ENCODE measurements at regions not wholly inside any gene's neighbourhood (a gene's known extent, or its start where the extent isn't known, plus 50 kb on each side); places are given as distances from the start of the nearest gene placed in this dataset.
"Not testable (repeated sequence)": the region's sequence is repeated elsewhere in the genome, so short reads cannot be mapped to it uniquely, and the experiment has no call there.

GRCh38 chrX:95536111-95536510, 1148.5 kb upstream of the DIAPH2 start:
- 96% methylated on average over 1 of the region's 1 CpG for WGBS
- Histone ChIP-seq H2BK15ac (ENCODE audit: low read depth, poor library complexity, severe bottlenecking) (no peak overlapping the region), H4K91ac (ENCODE audit: low read length) (no peak overlapping the region)

GRCh38 chrX:95536661-95537060, 1148.0 kb upstream of the DIAPH2 start:
- Histone ChIP-seq H2BK120ac (ENCODE audit: low read depth, low read length) (no peak overlapping the region), H3K79me1 (replicated peaks; ENCODE audit: low read length, poor library complexity, severe bottlenecking) (no peaks in the 10 kb centered on the region), H4K8ac (ENCODE audit: low read length) (no peak overlapping the region), H3K14ac (ENCODE audit: low read length in 2 of 2) (no peak overlapping the region), H2BK5ac (ENCODE audit: low read depth, low read length, poor library complexity, severe bottlenecking) (no peak overlapping the region), H2BK15ac (ENCODE audit: low read depth, poor library complexity, severe bottlenecking) (no peak overlapping the region), H3K4me1 (ENCODE audit: control insufficient read depth, insufficient read depth, low read depth, low read length) (no peaks in the 10 kb centered on the region), H3K18ac (ENCODE audit: low read depth in 1 of 2, low read length in 2 of 2) (no peak overlapping the region), H2AFZ (ENCODE audit: low read depth, low read length) (no peak overlapping the region), H3K23ac (ENCODE audit: low read length in 2 of 2) (no peak overlapping the region), H3K9me3 (ENCODE audit: control insufficient read depth, low read length) (no peaks in the 10 kb centered on the region), H3K4ac (ENCODE audit: low read depth in 1 of 2, low read length in 2 of 2) (no peak overlapping the region), H2BK12ac (ENCODE audit: low read length in 2 of 2) (no peak overlapping the region), H3K4me3 (ENCODE audit: insufficient read depth in 1 of 2, low read depth in 1 of 2, low read length in 2 of 2) (no peak overlapping the region), H3K36me3 (ENCODE audit: control insufficient read depth in 1 of 2, insufficient read depth in 2 of 2, low read depth in 1 of 2, low read length in 2 of 2) (no peaks in the 10 kb centered on the region), H4K91ac (ENCODE audit: low read length) (no peak overlapping the region), H3K27me3 (ENCODE audit: control insufficient read depth in 1 of 2, insufficient read depth in 1 of 2, low read length in 2 of 2) (no peaks in the 10 kb centered on the region), H3K27ac (ENCODE audit: low read length, poor library complexity, severe bottlenecking) (no peak overlapping the region), H2AK5ac (ENCODE audit: low read length, severe bottlenecking) (no peak overlapping the region), H3K9ac (ENCODE audit: low read length) (no peak overlapping the region), H3K4me2 (ENCODE audit: low read length, poor library complexity, severe bottlenecking) (no peak overlapping the region)
- no peak for DNase-seq

More at GRCh38 chrX:95536111-95536510, 1148.5 kb upstream of the DIAPH2 start:
- H3K23ac ChIP-seq (ENCODE audit: low read length in 2 of 2): no peak overlapping the region
- H2AFZ ChIP-seq (ENCODE audit: low read depth, low read length): no peak overlapping the region
- H3K79me1 ChIP-seq (replicated peaks; ENCODE audit: low read length, poor library complexity, severe bottlenecking): no peaks in the 10 kb centered on the region
- no peak overlapping the region for H3K18ac ChIP-seq (ENCODE audit: low read depth in 1 of 2, low read length in 2 of 2)
- no peak overlapping the region for H4K8ac ChIP-seq (ENCODE audit: low read length)
- H3K27me3 ChIP-seq (ENCODE audit: control insufficient read depth in 1 of 2, insufficient read depth in 1 of 2, low read length in 2 of 2): no peaks in the 10 kb centered on the region
- H3K4me1 ChIP-seq (ENCODE audit: control insufficient read depth, insufficient read depth, low read depth, low read length): no peaks in the 10 kb centered on the region
- H3K27ac ChIP-seq (ENCODE audit: low read length, poor library complexity, severe bottlenecking): no peak overlapping the region
- H2AK5ac ChIP-seq (ENCODE audit: low read length, severe bottlenecking): no peak overlapping the region
- DNase-seq: no peak
- H3K9me3 ChIP-seq (ENCODE audit: control insufficient read depth, low read length): no peaks in the 10 kb centered on the region
- no peak overlapping the region for H3K4me2 ChIP-seq (ENCODE audit: low read length, poor library complexity, severe bottlenecking)
- no peak overlapping the region for H2BK12ac ChIP-seq (ENCODE audit: low read length in 2 of 2)
- H3K14ac ChIP-seq (ENCODE audit: low read length in 2 of 2): no peak overlapping the region
- no peak overlapping the region for H3K4ac ChIP-seq (ENCODE audit: low read depth in 1 of 2, low read length in 2 of 2)
- no peak overlapping the region for H2BK5ac ChIP-seq (ENCODE audit: low read depth, low read length, poor library complexity, severe bottlenecking)
- H3K36me3 ChIP-seq (ENCODE audit: control insufficient read depth in 1 of 2, insufficient read depth in 2 of 2, low read depth in 1 of 2, low read length in 2 of 2): no peaks in the 10 kb centered on the region
- no peak overlapping the region for H2BK120ac ChIP-seq (ENCODE audit: low read depth, low read length)
- no peak overlapping the region for H3K9ac ChIP-seq (ENCODE audit: low read length)
- H3K4me3 ChIP-seq (ENCODE audit: insufficient read depth in 1 of 2, low read depth in 1 of 2, low read length in 2 of 2): no peak overlapping the region

- Histone ChIP-seq H3K9me3 (ENCODE audit: control insufficient read depth, low read length) (no peaks in the 10 kb centered on the region), H3K9ac (ENCODE audit: low read length) (no peak overlapping the region), H4K8ac (ENCODE audit: low read length) (no peak overlapping the region), H3K27me3 (ENCODE audit: control insufficient read depth in 1 of 2, insufficient read depth in 1 of 2, low read length in 2 of 2) (no peaks in the 10 kb centered on the region), H3K18ac (ENCODE audit: low read depth in 1 of 2, low read length in 2 of 2) (no peak overlapping the region), H3K23ac (ENCODE audit: low read length in 2 of 2) (no peak overlapping the region), H2BK120ac (ENCODE audit: low read depth, low read length) (no peak overlapping the region), H2BK15ac (ENCODE audit: low read depth, poor library complexity, severe bottlenecking) (no peak overlapping the region), H3K27ac (ENCODE audit: low read length, poor library complexity, severe bottlenecking) (no peak overlapping the region), H2AK5ac (ENCODE audit: low read length, severe bottlenecking) (no peak overlapping the region), H3K79me1 (replicated peaks; ENCODE audit: low read length, poor library complexity, severe bottlenecking) (no peaks in the 10 kb centered on the region), H2AFZ (ENCODE audit: low read depth, low read length) (no peak overlapping the region), H3K4me1 (ENCODE audit: control insufficient read depth, insufficient read depth, low read depth, low read length) (no peaks in the 10 kb centered on the region), H4K91ac (ENCODE audit: low read length) (no peak overlapping the region), H3K4me3 (ENCODE audit: insufficient read depth in 1 of 2, low read depth in 1 of 2, low read length in 2 of 2) (no peak overlapping the region), H2BK12ac (ENCODE audit: low read length in 2 of 2) (no peak overlapping the region), H2BK5ac (ENCODE audit: low read depth, low read length, poor library complexity, severe bottlenecking) (no peak overlapping the region), H3K4ac (ENCODE audit: low read depth in 1 of 2, low read length in 2 of 2) (no peak overlapping the region), H3K14ac (ENCODE audit: low read length in 2 of 2) (no peak overlapping the region), H3K36me3 (ENCODE audit: control insufficient read depth in 1 of 2, insufficient read depth in 2 of 2, low read depth in 1 of 2, low read length in 2 of 2) (no peaks in the 10 kb centered on the region), H3K4me2 (ENCODE audit: low read length, poor library complexity, severe bottlenecking) (no peak overlapping the region)
- DNase-seq: no peak
- WGBS: 7% methylated on average over 3 of the region's 3 CpGs
Measured at GRCh38 chrX:95539041-95539440, 1145.6 kb upstream of the DIAPH2 start.

- H3K4ac ChIP-seq (ENCODE audit: low read depth in 1 of 2, low read length in 2 of 2); H4K91ac ChIP-seq (ENCODE audit: low read length); H2AK5ac ChIP-seq (ENCODE audit: low read length, severe bottlenecking); H3K18ac ChIP-seq (ENCODE audit: low read depth in 1 of 2, low read length in 2 of 2); H3K9me3 ChIP-seq (ENCODE audit: control insufficient read depth, low read length); H2BK15ac ChIP-seq (ENCODE audit: low read depth, poor library complexity, severe bottlenecking); H3K23ac ChIP-seq (ENCODE audit: low read length in 2 of 2); H3K27ac ChIP-seq (ENCODE audit: low read length, poor library complexity, severe bottlenecking); H3K14ac ChIP-seq (ENCODE audit: low read length in 2 of 2); H4K8ac ChIP-seq (ENCODE audit: low read length); H3K4me1 ChIP-seq (ENCODE audit: control insufficient read depth, insufficient read depth, low read depth, low read length); H3K4me3 ChIP-seq (ENCODE audit: insufficient read depth in 1 of 2, low read depth in 1 of 2, low read length in 2 of 2); DNase-seq; H2BK120ac ChIP-seq (ENCODE audit: low read depth, low read length); H3K27me3 ChIP-seq (ENCODE audit: control insufficient read depth in 1 of 2, insufficient read depth in 1 of 2, low read length in 2 of 2); H2BK5ac ChIP-seq (ENCODE audit: low read depth, low read length, poor library complexity, severe bottlenecking); H2AFZ ChIP-seq (ENCODE audit: low read depth, low read length); H3K4me2 ChIP-seq (ENCODE audit: low read length, poor library complexity, severe bottlenecking); H3K36me3 ChIP-seq (ENCODE audit: control insufficient read depth in 1 of 2, insufficient read depth in 2 of 2, low read depth in 1 of 2, low read length in 2 of 2); H3K9ac ChIP-seq (ENCODE audit: low read length); H3K79me1 ChIP-seq (replicated peaks; ENCODE audit: low read length, poor library complexity, severe bottlenecking); H2BK12ac ChIP-seq (ENCODE audit: low read length in 2 of 2): not testable (repeated sequence)
- 90% methylated on average over 14 of the region's 18 CpGs for WGBS
Measured at GRCh38 chrX:95549552-95549951, 1135.1 kb upstream of the DIAPH2 start.

All from mesenchymal stem cell (in vitro differentiated cells and primary cell).